Esophagus squamous epithelium (tissue), 4 donors: ENCODE measurements at regions not wholly inside any gene's neighbourhood (a gene's known extent, or its start where the extent isn't known, plus 50 kb on each side); places are given as distances from the start of the nearest gene placed in this dataset.

Experiments used
- CTCF ChIP-seq, 6 experiments: fragments of 450-650 bp in 4 of 6; fragments of 200-600 bp in 2 of 6; sonication (generic) in 2 of 6; IDR thresholded peaks; one replicate each; pipeline ENCODE4 v1.5.1; 2016 to 2019; ENCODE audit warnings: antibody characterized with exemption in 6 of 6, mild to moderate bottlenecking in 4 of 6, moderate library complexity in 4 of 6
- POLR2A ChIP-seq, 4 donors: fragments of 450-650 bp; IDR thresholded peaks; one replicate each; pipeline ENCODE4 v1.6.1; 2017; ENCODE audit warnings: antibody characterized with exemption in 4 of 4, mild to moderate bottlenecking in 4 of 4, moderate library complexity in 3 of 4

- no peak for TF ChIP-seq CTCF (IDR thresholded peaks at IDR 0.05)
- no peak for TF ChIP-seq POLR2A (IDR thresholded peaks at IDR 0.05)
Observed at GRCh38 chr15:96638793-96639192, 308.3 kb downstream of the NR2F2 start.
